GM19351 (cell line): ENCODE measurements at regions not wholly inside any gene's neighbourhood (a gene's known extent, or its start where the extent isn't known, plus 50 kb on each side); places are given as distances from the start of the nearest gene placed in this dataset.
"Not testable (repeated sequence)": the region's sequence is repeated elsewhere in the genome, so short reads cannot be mapped to it uniquely, and the experiment has no call there.

Experiments
- ATAC-seq: cut with Tn5 transposase; IDR thresholded peaks from one replicate; pipeline ENCODE4 v1.9.1; 2021; ENCODE audit warnings: mild to moderate bottlenecking, moderate library complexity; ENCODE audit not compliant: unreplicated experiment

DNA sequence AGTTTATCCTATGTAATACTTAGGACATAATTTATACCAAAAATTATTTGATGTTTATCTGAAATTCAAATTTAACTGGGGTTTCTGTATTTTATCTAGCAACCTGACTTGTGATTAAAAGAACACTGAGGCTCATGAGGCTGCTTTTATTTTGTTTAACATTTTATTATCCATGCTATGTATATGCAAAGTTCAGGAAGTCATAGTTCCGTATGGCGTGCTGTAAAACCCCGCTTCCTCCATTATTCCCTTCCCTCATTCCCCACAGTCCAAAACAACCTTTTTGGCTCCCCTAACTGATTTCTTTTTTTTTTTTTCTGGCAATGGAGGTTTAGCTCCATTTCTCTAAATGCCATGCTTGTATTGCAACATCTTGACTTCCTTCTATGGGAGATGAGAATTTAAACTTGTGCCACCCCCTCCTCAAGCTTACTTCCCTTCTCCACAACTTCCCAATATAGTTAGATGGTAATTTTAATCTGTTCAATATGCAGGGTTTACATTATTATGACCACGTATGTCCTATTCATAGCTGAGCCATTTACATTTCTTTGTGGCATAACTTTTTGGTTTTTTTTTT is 138.0 kb upstream of the DNAH14 start:
- no peak for ATAC-seq

DNA sequence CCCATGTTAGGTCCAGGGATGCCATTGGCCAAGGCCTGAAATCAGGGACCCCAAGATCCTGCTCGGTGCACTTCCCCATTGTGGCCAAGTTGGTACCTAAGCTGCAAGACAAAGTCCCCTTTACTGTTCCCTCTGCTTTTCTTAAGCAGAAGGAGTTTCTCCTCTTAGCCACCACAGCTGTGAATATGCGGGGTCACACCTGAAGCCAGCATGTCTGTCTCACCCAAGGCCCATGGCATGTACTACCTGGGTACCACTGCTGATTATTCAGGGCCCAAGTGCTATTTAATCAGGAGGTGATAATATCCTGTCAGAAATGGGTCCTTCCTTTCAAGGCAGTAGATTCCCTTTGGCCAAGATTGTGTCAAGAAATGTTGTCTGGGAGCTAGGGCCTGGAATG is 133.9 kb upstream of the DNAH14 start:
- no peak for ATAC-seq

- no peak for ATAC-seq
Measured at GRCh38 chr1:224799083-224799482, 130.4 kb upstream of the DNAH14 start.

DNA sequence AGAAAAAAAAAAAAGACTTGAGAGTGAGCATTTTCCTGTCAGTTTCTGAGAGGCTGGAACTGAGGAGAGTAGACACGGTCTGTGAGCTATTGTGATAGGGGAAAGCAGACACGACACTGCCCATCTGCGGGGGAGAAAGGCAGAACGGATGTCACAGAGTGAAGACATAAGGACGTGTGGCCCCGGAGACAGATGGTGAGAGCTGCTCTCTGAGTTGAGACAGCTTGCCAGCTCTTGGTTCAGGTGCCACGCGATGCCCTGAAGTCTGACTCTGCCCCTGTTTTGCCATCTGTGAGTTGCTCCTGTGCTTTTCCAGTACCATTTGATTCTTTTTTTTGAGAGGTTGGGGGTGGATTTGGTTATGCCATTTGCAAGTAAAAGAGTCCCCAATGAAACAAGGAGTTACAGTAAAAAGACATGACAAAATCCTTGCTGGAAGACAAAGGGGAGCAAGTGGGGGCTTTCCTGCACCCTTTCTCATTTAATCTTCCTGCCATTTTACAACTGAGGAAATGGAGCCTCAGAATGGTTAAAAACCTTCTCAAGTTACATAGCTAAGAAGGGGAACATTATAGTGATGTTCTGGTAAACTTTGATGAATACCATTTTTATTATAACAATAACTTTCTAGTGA is 128.9 kb upstream of the DNAH14 start:
- no peak for ATAC-seq

GRCh38 chr1:224801844-224802490 is 127.5 kb upstream of the DNAH14 start:
- no peak for ATAC-seq

GRCh38 chr1:224802617-224803016 is 126.9 kb upstream of the DNAH14 start:
- no peak for ATAC-seq

GRCh38 chr1:224804220-224804619 is 125.3 kb upstream of the DNAH14 start:
- ATAC-seq, result peak; percentile 60

- ATAC-seq, result no peak
Measured at GRCh38 chr1:224805889-224806288, 123.6 kb upstream of the DNAH14 start.

- ATAC-seq, result no peak
Measured at GRCh38 chr1:224809137-224809536, 120.3 kb upstream of the DNAH14 start.

DNA sequence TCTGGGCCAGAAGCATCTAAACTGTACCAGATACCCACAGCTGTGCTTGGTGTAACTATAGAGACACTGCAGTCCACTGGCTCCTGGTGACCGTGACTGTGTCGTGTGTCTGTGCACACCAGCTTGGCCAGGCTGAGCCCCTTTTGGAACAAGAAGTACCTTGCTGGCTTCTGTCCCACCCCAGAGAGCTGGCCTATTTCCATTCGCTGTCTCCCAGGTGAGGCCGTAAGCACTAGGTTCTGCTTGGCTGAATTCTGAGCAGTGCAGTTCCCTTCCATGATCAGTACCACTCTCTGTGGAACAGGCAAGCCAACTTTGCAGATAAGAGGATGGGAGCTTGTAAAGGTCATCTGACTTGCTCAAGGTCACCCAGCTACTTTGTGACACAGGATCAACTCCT is 119.9 kb upstream of the DNAH14 start:
- no peak for ATAC-seq

DNA sequence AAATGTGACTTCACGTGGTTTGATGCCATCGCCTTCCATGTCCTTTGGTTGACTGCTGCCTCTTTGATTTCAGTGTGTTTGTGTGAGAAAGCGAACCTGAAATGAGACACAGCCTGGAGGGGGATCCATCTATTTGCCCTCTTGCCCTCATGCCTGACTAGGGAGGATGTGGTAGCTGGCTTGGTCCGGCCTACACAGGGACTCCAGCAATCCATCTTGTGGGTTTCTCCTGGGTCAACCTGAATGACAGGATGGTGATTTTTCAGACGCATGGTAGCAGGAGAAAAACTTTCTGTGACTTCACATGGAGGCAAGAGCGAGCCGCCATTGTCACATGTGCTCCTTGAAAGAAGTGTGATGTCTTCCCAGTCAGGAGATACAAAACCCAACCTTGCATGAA is 117.9 kb upstream of the DNAH14 start:
- ATAC-seq, result no peak

DNA sequence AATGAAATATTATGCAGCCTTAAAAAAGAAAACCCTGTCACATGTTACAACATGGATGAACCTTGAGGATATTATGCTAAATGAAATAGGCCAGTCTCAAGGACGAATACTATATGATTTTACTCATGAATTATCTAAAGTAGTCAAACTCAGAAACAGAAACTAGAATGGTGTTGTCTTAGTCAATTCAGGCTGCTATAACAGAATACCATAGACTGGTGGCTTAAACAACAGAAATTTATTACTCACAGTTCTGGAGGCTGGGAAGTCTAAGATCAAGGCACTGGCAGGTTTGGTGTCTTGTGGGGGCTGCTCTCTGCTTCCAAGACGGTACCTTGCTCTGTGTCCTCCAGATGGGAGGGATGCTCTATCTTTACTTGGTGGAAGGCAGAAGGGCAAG is 113.8 kb upstream of the DNAH14 start:
- ATAC-seq, result no peak

GRCh38 chr1:224816062-224816461 is 113.4 kb upstream of the DNAH14 start:
- no peak for ATAC-seq

GRCh38 chr1:224817382-224817781 is 112.1 kb upstream of the DNAH14 start:
- ATAC-seq, result no peak

GRCh38 chr1:224819861-224820260 is 109.6 kb upstream of the DNAH14 start:
- ATAC-seq, result no peak

GRCh38 chr1:224820341-224820740 is 109.1 kb upstream of the DNAH14 start:
- no peak for ATAC-seq

DNA sequence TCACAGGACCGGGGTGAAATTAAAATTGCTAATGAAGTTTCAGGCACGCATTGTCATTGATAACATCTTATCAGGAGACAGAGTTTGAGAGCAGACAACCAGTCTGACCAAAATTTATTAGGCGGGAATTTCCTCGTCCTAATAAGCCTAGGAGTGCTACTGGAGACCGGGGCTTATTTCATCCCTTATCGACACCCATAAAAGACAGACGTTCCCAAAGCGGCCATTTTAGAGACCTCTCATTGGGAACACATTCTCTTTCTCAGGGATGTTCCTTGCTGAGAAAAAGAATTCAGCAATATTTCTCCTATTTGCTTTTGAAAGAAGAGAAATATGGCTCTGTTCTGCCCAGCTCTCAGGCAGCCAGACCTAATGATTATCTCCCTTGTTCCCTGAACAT is 107.7 kb upstream of the DNAH14 start:
- ATAC-seq, result not testable (repeated sequence)

GRCh38 chr1:224825525-224826000 is 103.9 kb upstream of the DNAH14 start:
- ATAC-seq, result no peak

GRCh38 chr1:224828691-224829090 is 100.8 kb upstream of the DNAH14 start:
- ATAC-seq, result no peak

DNA sequence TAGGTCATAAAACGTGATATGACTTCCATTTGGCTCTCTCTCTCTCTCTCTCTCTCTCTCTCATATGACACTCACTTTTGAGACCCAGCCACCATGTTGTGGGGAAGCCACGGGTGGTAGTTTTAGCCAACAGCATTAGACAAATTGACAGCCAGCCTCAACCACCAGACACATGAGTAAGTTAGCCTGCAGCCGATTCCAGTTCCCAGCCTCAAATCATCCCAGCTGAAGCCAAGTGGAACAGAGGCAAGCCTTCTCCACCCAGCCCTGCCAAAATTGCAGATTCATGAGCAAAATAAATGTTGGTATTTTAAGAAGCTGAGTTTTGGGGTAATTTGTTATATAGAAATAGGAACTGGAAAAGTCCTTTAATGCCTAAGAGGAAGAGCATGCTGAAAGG is 98.0 kb upstream of the DNAH14 start:
- ATAC-seq, result no peak

GRCh38 chr1:224839648-224840300 is 89.7 kb upstream of the DNAH14 start:
- not testable (repeated sequence) for ATAC-seq

- ATAC-seq, result not testable (repeated sequence)
Measured at GRCh38 chr1:224841803-224842202, 87.7 kb upstream of the DNAH14 start.
